ENCODE measurements at regions not wholly inside any gene's neighbourhood (a gene's known extent, or its start where the extent isn't known, plus 50 kb on each side); places are given as distances from the start of the nearest gene placed in this dataset.

DNA sequence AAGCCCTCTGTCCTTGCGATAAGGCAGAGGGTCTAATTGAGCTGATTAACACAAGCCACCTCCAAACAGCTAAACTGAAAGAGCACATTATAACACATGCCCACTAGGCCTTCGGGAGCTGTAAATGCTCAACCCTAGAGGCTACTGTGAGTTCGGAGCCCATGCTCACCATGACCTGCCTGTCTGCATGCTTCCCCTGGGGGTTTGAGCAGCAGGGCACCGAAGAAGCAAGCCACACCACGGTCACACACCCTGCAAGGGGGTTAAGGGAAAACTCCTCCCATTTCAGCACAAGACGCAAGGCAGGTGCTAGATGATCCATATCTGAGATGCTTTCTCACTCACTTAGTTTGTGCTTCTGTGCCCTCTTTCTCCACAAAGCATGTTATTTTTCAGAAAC, 435.9 kb upstream of the CADM2 start:
- Histone ChIP-seq H2AK9ac (replicated peaks; ENCODE audit: low read depth, low read length, poor library complexity) (no peak overlapping the region), H3K4me1 (ENCODE audit: control insufficient read depth, insufficient read depth, low read length) (no peaks in the 10 kb centered on the region), H4K20me1 (ENCODE audit: insufficient read depth, low read length) (no peaks in the 10 kb centered on the region), H3K18ac (ENCODE audit: low read depth, low read length) (no peak overlapping the region), H3K23ac (ENCODE audit: low read depth, low read length) (no peak overlapping the region), H3K79me1 (ENCODE audit: low read depth in 1 of 2, low read length in 2 of 2) (no peaks in the 10 kb centered on the region), H3K4me2 (ENCODE audit: low read depth, low read length) (no peak overlapping the region), H4K8ac (ENCODE audit: low read depth in 2 of 2, low read length in 2 of 2) (no peak overlapping the region), H3K4ac (ENCODE audit: low read depth, low read length) (no peak overlapping the region), H3K4me3 (ENCODE audit: insufficient read depth, low read depth, low read length) (no peak overlapping the region), H2AFZ (replicated peaks; ENCODE audit: low read length, poor library complexity) (no peak overlapping the region), H4K91ac (ENCODE audit: insufficient read depth, low read depth, low read length) (no peak overlapping the region), H3K14ac (replicated peaks; ENCODE audit: low read depth, low read length) (no peak overlapping the region), H3K9ac (ENCODE audit: low read depth, low read length) (no peak overlapping the region), H3K56ac (ENCODE audit: extremely low read depth, insufficient read depth, low read length) (no peak overlapping the region), H2BK5ac (ENCODE audit: low read depth, low read length, poor library complexity, severe bottlenecking) (no peak overlapping the region), H3K27ac (ENCODE audit: insufficient read depth, low read length) (no peak overlapping the region), H3K9me3 (ENCODE audit: control insufficient read depth, insufficient read depth, low read length) (peaks cover 5% of the 10 kb centered on the region; the same call in 1 of the 2 replicates), H4K5ac (ENCODE audit: low read depth, low read length) (no peak overlapping the region), H2BK20ac (ENCODE audit: low read depth, low read length) (no peak overlapping the region), H3K9me1 (ENCODE audit: insufficient read depth, low read length) (no peaks in the 10 kb centered on the region), H2BK15ac (ENCODE audit: low read depth, low read length) (no peak overlapping the region), H3K27me3 (ENCODE audit: control insufficient read depth, insufficient read depth, low read length) (no peaks in the 10 kb centered on the region), H2BK120ac (ENCODE audit: low read depth, low read length) (no peak overlapping the region), H3K36me3 (ENCODE audit: control insufficient read depth, insufficient read depth, low read length) (no peaks in the 10 kb centered on the region), H2AK5ac (ENCODE audit: low read depth, low read length) (no peak overlapping the region)
- no peak for DNase-seq
- TF ChIP-seq SMC3 (IDR thresholded peaks at IDR 0.05; ENCODE audit: low read depth, low read length) (no peak), MAFK (IDR thresholded peaks at IDR 0.05; ENCODE audit: low read depth, low read length) (no peak), CHD1 (IDR thresholded peaks at IDR 0.05; ENCODE audit: low read depth, low read length) (no peak), RAD21 (IDR thresholded peaks at IDR 0.05; ENCODE audit: low read length) (no peak), RCOR1 (IDR thresholded peaks at IDR 0.05; ENCODE audit: insufficient replicate concordance, low read length) (no peak), CEBPB (IDR thresholded peaks at IDR 0.05; ENCODE audit: low read depth, low read length) (no peak), BHLHE40 (IDR thresholded peaks at IDR 0.05; ENCODE audit: low read depth, low read length) (no peak), FOS (IDR thresholded peaks at IDR 0.05; ENCODE audit: low read depth, low read length) (no peak), MAZ (IDR thresholded peaks at IDR 0.05; ENCODE audit: borderline replicate concordance, low read depth, low read length) (no peak), NFE2L2 (IDR thresholded peaks at IDR 0.05; ENCODE audit: low read depth, low read length) (no peak), MXI1 (IDR thresholded peaks at IDR 0.05; ENCODE audit: borderline replicate concordance, low read depth, low read length) (no peak), RFX5 (IDR thresholded peaks at IDR 0.05; ENCODE audit: low read depth, low read length) (no peak), POLR2A (IDR thresholded peaks at IDR 0.05; ENCODE audit: low read depth, low read length) (no peak)
- TF ChIP-seq, protein P1, sequence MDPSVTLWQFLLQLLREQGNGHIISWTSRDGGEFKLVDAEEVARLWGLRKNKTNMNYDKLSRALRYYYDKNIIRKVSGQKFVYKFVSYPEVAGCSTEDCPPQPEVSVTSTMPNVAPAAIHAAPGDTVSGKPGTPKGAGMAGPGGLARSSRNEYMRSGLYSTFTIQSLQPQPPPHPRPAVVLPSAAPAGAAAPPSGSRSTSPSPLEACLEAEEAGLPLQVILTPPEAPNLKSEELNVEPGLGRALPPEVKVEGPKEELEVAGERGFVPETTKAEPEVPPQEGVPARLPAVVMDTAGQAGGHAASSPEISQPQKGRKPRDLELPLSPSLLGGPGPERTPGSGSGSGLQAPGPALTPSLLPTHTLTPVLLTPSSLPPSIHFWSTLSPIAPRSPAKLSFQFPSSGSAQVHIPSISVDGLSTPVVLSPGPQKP (IDR thresholded peaks at IDR 0.05; ENCODE audit: borderline replicate concordance, low read depth, low read length) = no peak
- TF ChIP-seq, protein P2, sequence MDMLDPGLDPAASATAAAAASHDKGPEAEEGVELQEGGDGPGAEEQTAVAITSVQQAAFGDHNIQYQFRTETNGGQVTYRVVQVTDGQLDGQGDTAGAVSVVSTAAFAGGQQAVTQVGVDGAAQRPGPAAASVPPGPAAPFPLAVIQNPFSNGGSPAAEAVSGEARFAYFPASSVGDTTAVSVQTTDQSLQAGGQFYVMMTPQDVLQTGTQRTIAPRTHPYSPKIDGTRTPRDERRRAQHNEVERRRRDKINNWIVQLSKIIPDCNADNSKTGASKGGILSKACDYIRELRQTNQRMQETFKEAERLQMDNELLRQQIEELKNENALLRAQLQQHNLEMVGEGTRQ (IDR thresholded peaks at IDR 0.05; ENCODE audit: low read depth, low read length) = no peak
- TF ChIP-seq, protein P3, sequence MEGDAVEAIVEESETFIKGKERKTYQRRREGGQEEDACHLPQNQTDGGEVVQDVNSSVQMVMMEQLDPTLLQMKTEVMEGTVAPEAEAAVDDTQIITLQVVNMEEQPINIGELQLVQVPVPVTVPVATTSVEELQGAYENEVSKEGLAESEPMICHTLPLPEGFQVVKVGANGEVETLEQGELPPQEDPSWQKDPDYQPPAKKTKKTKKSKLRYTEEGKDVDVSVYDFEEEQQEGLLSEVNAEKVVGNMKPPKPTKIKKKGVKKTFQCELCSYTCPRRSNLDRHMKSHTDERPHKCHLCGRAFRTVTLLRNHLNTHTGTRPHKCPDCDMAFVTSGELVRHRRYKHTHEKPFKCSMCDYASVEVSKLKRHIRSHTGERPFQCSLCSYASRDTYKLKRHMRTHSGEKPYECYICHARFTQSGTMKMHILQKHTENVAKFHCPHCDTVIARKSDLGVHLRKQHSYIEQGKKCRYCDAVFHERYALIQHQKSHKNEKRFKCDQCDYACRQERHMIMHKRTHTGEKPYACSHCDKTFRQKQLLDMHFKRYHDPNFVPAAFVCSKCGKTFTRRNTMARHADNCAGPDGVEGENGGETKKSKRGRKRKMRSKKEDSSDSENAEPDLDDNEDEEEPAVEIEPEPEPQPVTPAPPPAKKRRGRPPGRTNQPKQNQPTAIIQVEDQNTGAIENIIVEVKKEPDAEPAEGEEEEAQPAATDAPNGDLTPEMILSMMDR (conservative IDR thresholded peaks at IDR 0.05; ENCODE audit: low read depth, low read length) = no peak
- ChIA-PET POLR2A (ENCODE audit: unreplicated experiment) (no interaction called here), CTCF (no interaction called here)
- WGBS, 2 experiments (ENCODE audit: extremely low coverage in 2 of 2, insufficient read length in 1 of 2) = 20% methylated on average over 1 of the region's 6 CpGs; no CpG with 5 or more reads in 1 of the 2 experiments
- BruUV-seq (replicated peaks) = no TSS peak
- intact Hi-C loops (cut with micrococcal nuclease) (no loop called here), in situ Hi-C loops (cut with MboI; ENCODE audit: low sequenced_read_pairs) (no loop called here), dilution Hi-C loops (cut with HindIII; ENCODE audit: low sequenced_read_pairs, unreplicated experiment) (no loop called here)
- ATAC-seq (ENCODE audit: low read depth) = no peak

Measured in IMR-90 (cell line).